Dermis blood vessel endothelial cell (primary cell): ENCODE measurements at regions not wholly inside any gene's neighbourhood (a gene's known extent, or its start where the extent isn't known, plus 50 kb on each side); places are given as distances from the start of the nearest gene placed in this dataset.
"Not testable (repeated sequence)": the region's sequence is repeated elsewhere in the genome, so short reads cannot be mapped to it uniquely, and the experiment has no call there.

ENCODE experiments used
- DNase-seq: peaks from one replicate; pipeline ENCODE4 v3.0.0; 2010

GRCh38 chr9:66771504-66771903, 129.0 kb upstream of the ZNF658 start:
- DNase-seq = not testable (repeated sequence)

GRCh38 chr9:66774618-66775017, 125.9 kb upstream of the ZNF658 start:
- not testable (repeated sequence) for DNase-seq

GRCh38 chr9:66779944-66780661, 120.4 kb upstream of the ZNF658 start:
- DNase-seq = not testable (repeated sequence)

GRCh38 chr9:66781240-66781639, 119.3 kb upstream of the ZNF658 start:
- DNase-seq = not testable (repeated sequence)

GRCh38 chr9:66782010-66782409, 118.5 kb upstream of the ZNF658 start:
- DNase-seq = not testable (repeated sequence)

- DNase-seq = not testable (repeated sequence)
Observed at GRCh38 chr9:66785603-66786002, 114.9 kb upstream of the ZNF658 start.

- DNase-seq = not testable (repeated sequence)
Observed at GRCh38 chr9:66791092-66791750, 109.3 kb upstream of the ZNF658 start.

GRCh38 chr9:66794769-66795168, 105.8 kb upstream of the ZNF658 start:
- DNase-seq = not testable (repeated sequence)

GRCh38 chr9:66795723-66796503, 104.6 kb upstream of the ZNF658 start:
- not testable (repeated sequence) for DNase-seq

GRCh38 chr9:66797905-66798616, 102.5 kb upstream of the ZNF658 start:
- DNase-seq = peak; percentile 67

- DNase-seq = not testable (repeated sequence)
Observed at GRCh38 chr9:66803619-66804018, 96.9 kb upstream of the ZNF658 start.

GRCh38 chr9:66810247-66810646, 90.3 kb upstream of the ZNF658 start:
- DNase-seq = not testable (repeated sequence)

- DNase-seq = not testable (repeated sequence)
Observed at GRCh38 chr9:66812367-66812766, 88.2 kb upstream of the ZNF658 start.

- DNase-seq = peak; percentile 1
Observed at GRCh38 chr9:66812967-66813366, 87.6 kb upstream of the ZNF658 start.

GRCh38 chr9:66814038-66814437, 86.5 kb upstream of the ZNF658 start:
- not testable (repeated sequence) for DNase-seq

- not testable (repeated sequence) for DNase-seq
Observed at GRCh38 chr9:66819510-66819909, 81.0 kb upstream of the ZNF658 start.

- not testable (repeated sequence) for DNase-seq
Observed at GRCh38 chr9:66820014-66820660, 80.4 kb upstream of the ZNF658 start.

GRCh38 chr9:66824169-66824568, 76.4 kb upstream of the ZNF658 start:
- not testable (repeated sequence) for DNase-seq

- not testable (repeated sequence) for DNase-seq
Observed at GRCh38 chr9:66829853-66830252, 70.7 kb upstream of the ZNF658 start.

- DNase-seq = not testable (repeated sequence)
Observed at GRCh38 chr9:66830777-66831497, 69.6 kb upstream of the ZNF658 start.

GRCh38 chr9:66832222-66832621, 68.3 kb upstream of the ZNF658 start:
- DNase-seq = not testable (repeated sequence)
